ENCODE measurements at regions not wholly inside any gene's neighbourhood (a gene's known extent, or its start where the extent isn't known, plus 50 kb on each side); places are given as distances from the start of the nearest gene placed in this dataset.
A peak's percentile ranks its signal among the peaks of the same experiment; 100 is the strongest.
"Not testable (repeated sequence)": the region's sequence is repeated elsewhere in the genome, so short reads cannot be mapped to it uniquely, and the experiment has no call there.

DNA sequence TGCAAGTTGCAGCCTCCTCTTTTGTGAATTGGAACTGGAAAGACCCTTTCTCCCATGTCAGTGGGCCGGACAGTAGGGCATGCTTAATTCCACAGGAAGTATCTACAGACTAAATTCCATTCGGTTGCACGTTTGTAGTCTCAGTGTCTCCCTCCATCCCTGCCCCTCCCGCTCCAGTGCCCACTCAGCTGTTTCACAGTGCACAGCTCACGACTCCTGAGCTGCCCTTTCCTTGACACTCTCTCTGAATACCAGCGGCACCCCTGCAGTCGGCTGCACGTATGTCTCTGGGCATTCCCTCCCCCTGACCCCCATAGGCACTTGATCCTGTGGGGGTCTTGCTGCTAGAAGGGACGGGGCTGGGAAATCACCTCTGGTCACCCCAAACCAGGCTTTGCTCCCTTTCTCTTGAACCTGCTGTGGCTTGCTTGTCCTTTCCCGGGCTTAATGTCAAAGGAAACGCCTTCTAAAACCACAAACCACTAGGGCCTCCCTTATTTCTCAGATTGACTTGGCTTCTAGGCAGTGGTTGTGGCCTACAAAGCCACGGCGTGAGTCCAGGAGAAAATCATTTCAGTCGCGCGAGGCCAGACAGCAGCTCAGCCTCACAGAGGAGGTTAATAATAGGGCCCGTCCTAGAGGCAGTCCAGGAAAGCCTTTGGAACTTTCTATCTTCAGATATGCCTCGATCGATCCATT is 365.3 kb upstream of the PROX1 start:
- DNase-seq (ENCODE audit: low read depth in 4 of 4, low spot score in 2 of 4): peak in 1 of 4 donors; percentile 21

DNA sequence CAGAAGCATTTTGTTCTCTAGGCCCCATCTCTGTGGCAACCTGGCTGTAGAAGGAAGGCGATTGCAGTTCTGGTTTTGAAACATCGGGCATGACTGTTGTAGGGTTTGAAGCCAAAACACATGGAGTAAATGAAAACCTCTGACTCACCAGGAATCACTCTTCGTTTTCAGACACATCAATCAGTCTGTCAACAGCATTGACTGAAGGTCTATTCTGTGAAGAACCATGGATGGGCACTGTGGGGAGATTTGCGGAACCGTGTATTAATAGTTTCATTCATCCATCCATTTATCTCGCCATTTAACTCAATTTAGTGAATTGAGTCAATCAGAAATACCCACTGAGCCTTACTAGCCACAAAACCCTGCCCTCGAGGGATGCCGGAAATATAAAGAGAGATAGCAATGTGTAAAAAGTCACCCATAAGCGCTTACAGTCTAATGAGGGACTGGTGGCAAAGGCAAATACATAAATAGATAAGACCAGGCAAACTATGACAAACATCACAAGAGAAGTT is 364.6 kb upstream of the PROX1 start:
- DNase-seq (ENCODE audit: low read depth in 4 of 4, low spot score in 2 of 4): no peak

GRCh38 chr1:213623862-213624261 is 363.9 kb upstream of the PROX1 start:
- DNase-seq (ENCODE audit: low read depth in 4 of 4, low spot score in 2 of 4): no peak

- DNase-seq (ENCODE audit: low read depth in 4 of 4, low spot score in 2 of 4): not testable (repeated sequence)
These were observed 351.0 kb upstream of the PROX1 start for GRCh38 chr1:213636778-213637177.

DNA sequence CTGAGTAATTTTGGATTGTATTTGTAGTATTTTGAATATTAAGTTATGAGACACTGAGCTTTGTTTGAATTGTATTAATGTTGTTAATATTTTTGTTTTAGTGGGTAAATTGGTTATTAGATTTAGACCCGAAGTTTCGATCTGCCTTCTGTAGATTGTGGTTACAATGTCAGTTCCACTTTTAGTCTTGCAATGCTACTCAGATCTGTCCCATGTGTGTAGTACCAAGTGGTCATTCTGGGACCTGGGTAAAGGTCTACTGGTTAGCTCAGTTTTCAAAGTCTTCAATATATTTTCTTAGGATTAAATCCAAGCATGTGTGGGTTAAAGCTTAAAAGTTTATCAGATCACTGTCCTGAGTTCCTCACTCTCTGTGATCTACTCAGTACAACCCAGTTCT is 346.5 kb upstream of the PROX1 start:
- DNase-seq (ENCODE audit: low read depth in 4 of 4, low spot score in 2 of 4): no peak

- DNase-seq (ENCODE audit: low read depth in 4 of 4, low spot score in 2 of 4): no peak
These were observed 344.4 kb upstream of the PROX1 start for GRCh38 chr1:213643360-213643759.

DNA sequence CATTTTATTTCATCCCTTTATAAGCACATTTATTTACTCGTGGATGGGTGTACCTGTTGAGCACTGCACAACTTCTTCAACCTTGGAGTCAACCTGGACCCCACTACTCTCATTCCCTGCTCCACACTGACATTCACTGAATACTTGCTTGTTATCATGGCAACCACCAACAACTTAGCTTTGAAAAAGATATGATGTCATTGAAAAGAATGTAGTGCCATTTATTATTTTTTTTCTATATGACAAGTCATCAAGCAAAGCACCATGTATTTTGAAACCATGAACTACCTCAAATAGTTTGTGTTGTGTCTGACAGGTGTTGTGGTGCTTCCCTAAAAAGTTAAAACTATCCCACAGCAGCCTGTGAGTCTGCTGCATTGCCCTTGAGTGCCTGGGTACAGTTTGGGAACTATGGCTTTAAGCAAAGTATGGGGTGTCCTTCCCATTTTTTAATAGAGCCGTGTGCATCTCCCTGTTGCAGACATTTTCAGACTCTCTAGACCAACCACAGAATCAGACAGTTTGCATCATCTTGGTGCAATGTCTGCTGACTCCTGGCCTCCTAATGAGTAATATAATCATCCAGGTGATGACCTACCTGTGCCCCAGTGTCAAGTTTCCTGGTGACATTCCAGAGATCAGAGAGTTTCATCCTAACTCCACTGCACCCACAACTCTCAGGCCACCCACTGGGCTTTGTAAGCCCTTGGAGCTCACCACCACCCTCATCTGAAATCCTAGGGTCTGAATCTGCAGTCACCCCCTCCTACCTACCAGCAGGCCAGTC is 339.7 kb upstream of the PROX1 start:
- DNase-seq (ENCODE audit: low read depth in 4 of 4, low spot score in 2 of 4): no peak

- no peak for DNase-seq (ENCODE audit: low read depth in 4 of 4, low spot score in 2 of 4)
These were observed 338.4 kb upstream of the PROX1 start for GRCh38 chr1:213649373-213649772.

DNA sequence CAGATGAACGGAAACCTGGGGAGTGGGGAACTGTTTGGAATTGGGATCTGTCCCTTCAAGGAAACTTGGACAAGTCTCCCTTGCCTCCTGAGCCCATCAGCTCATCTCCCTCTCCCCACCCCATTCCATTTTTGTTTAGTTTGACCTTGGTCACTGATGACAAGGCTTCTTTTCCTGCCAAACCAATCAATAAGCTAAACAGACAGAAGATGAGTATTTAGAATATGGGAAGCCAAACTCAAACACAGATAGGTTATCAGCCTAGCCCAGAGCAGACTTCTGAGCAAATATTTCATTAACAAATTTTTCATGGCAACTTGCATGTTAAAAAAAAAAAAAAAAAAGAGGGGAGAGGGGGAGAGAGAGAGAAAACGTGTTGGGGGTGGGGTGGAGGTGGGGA is 337.2 kb upstream of the PROX1 start:
- no peak for DNase-seq (ENCODE audit: low read depth in 4 of 4, low spot score in 2 of 4)

GRCh38 chr1:213651077-213651476 is 336.7 kb upstream of the PROX1 start:
- no peak for DNase-seq (ENCODE audit: low read depth in 4 of 4, low spot score in 2 of 4)

- no peak for DNase-seq (ENCODE audit: low read depth in 4 of 4, low spot score in 2 of 4)
These were observed 335.7 kb upstream of the PROX1 start for GRCh38 chr1:213652109-213652508.

DNA sequence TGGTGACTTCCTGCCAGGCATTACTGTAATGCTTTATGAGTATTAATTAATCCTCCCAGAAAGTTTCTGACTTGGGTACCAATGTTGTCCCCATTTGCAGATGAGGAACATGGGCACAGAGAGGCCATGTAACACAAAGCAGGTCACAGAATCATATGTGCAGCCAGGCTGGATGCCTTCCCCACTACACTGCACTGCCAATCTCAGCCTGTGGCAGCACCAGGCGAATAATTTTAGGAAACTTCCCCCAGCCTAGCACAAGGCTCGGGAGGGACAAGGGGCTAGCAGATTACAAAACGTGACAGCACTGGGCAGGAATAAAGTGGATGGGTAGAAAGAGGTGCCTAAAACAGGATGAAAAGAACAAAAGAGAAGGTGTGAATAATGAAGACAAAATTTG is 331.7 kb upstream of the PROX1 start:
- no peak for DNase-seq (ENCODE audit: low read depth in 4 of 4, low spot score in 2 of 4)

- no peak for DNase-seq (ENCODE audit: low read depth in 4 of 4, low spot score in 2 of 4)
These were observed 331.3 kb upstream of the PROX1 start for GRCh38 chr1:213656503-213656902.

- DNase-seq (ENCODE audit: low read depth in 4 of 4, low spot score in 2 of 4): no peak
These were observed 330.8 kb upstream of the PROX1 start for GRCh38 chr1:213657013-213657412.

GRCh38 chr1:213657879-213658278 is 329.9 kb upstream of the PROX1 start:
- DNase-seq (ENCODE audit: low read depth in 4 of 4, low spot score in 2 of 4): no peak

DNA sequence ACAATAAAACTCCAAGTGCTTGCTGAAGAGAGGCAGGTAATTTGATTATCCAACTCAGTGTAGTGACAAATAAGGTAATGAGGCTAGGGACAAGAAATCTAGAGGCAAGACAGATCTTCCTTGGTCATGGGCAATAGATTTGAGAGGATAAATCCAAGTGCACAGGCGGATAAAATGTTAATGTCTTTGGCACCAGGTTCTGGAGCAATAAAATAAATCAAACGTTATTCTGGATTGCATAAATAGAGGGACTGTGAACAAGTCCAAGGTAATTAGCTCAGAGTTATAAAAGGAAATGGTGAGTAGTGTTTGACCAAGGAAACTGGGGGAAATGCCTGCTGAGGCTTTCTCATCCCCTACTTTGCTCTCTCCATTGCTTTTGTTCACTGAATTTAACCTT is 329.3 kb upstream of the PROX1 start:
- DNase-seq (ENCODE audit: low read depth in 4 of 4, low spot score in 2 of 4): peak in 2 of 4 donors; percentile 11 to 15

- no peak for DNase-seq (ENCODE audit: low read depth in 4 of 4, low spot score in 2 of 4)
These were observed 327.9 kb upstream of the PROX1 start for GRCh38 chr1:213659580-213660547.

GRCh38 chr1:213661302-213661701 is 326.5 kb upstream of the PROX1 start:
- no peak for DNase-seq (ENCODE audit: low read depth in 4 of 4, low spot score in 2 of 4)

DNA sequence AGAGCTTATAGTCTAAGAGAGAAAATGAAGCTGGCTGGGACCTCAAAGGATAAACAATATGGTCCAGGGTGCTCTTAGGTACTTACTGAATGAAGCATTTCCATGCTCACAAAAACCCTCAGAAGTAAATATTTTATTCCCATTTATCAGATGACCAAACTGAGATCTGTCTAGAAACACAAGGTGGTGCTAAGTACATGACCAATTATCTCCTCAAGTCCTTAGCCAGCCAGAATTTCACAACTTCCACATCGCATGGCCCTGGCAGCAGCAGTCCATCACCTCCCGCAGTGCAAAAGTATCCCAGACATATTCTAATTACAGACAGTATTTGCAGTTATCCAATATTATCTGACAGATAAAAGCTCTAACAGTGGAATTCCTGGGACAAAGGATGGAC is 321.7 kb upstream of the PROX1 start:
- no peak for DNase-seq (ENCODE audit: low read depth in 4 of 4, low spot score in 2 of 4)

DNA sequence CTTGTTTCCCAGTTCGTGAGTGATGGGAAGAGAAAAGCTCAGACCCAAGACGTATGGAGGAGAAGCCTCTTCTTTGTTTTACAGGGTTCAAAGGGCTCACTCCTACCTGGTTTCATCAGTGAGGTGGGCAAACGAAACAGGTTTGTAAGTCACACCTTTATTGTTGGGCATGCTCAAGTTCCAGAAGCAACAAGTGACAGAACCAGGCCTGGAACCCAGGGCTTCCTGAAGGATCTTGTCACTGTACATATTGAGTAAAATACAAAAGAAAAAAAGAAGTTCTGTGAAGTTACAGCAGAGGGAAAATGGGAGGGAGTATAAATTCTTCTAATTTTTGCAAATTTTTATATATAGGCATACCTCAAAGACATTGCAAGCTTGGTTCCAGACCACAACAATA is 320.9 kb upstream of the PROX1 start:
- DNase-seq (ENCODE audit: low read depth in 4 of 4, low spot score in 2 of 4): no peak

GRCh38 chr1:213669512-213669911 is 318.3 kb upstream of the PROX1 start:
- DNase-seq (ENCODE audit: low read depth in 4 of 4, low spot score in 2 of 4): no peak
